Epithelial cell of prostate (primary cell): ENCODE measurements at regions not wholly inside any gene's neighbourhood (a gene's known extent, or its start where the extent isn't known, plus 50 kb on each side); places are given as distances from the start of the nearest gene placed in this dataset.

Source experiments
- DNase-seq: peaks from one replicate; pipeline ENCODE4 v3.0.0-alpha.2; 2011; ENCODE audit warnings: low read depth, low spot score
- H3K27ac ChIP-seq: fragments of 450-650 bp; 2 replicates; pipeline ENCODE4 v1.5.1; 2017; ENCODE audit warnings: mild to moderate bottlenecking

- no peak for DNase-seq
- no peak overlapping the region for H3K27ac ChIP-seq
Measured at GRCh38 chr6:71577766-71578165, 289.2 kb downstream of the OGFRL1 start.

DNA sequence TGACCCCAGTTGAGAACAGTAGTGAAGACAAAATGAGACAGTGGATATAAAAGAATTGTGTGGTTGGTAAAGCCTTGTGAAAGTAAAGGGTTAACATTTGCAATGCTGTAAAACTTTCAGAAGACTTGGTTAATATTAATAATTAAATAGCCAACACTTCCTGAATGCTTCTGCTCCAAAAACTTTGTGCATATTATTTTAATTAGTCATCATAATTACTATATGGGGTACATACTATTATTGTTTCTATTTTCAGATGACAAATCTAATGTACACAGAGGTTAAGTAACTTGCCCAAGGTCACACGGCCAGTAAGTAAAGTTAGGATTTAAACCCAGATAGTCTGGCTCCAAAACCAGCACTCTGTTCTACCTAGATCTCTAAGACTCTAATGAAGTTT lies 291.3 kb downstream of the OGFRL1 start:
- DNase-seq: no peak

DNA sequence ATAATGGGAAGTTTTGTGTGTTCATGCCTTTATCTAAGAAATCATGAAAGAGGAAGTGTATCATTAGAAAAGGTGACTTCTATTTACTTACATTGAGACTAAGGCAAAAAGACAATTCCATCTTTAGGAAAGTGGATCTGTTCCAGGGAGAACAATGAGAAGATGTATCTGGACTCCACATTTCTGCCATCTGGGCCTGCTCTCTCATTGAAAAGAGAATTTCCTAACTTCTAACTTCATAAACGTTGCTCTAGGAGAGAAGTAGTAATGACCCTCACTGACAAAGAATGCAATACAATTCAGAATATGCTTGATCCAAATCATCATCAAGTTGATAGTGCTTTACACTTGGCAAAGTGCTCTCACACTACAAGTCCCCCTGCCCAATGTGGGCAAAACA lies 294.2 kb downstream of the OGFRL1 start:
- no peak for DNase-seq
- no peak overlapping the region for H3K27ac ChIP-seq

More for the DNA sequence above, 291.3 kb downstream of the OGFRL1 start:
- no peak overlapping the region for H3K27ac ChIP-seq

DNA sequence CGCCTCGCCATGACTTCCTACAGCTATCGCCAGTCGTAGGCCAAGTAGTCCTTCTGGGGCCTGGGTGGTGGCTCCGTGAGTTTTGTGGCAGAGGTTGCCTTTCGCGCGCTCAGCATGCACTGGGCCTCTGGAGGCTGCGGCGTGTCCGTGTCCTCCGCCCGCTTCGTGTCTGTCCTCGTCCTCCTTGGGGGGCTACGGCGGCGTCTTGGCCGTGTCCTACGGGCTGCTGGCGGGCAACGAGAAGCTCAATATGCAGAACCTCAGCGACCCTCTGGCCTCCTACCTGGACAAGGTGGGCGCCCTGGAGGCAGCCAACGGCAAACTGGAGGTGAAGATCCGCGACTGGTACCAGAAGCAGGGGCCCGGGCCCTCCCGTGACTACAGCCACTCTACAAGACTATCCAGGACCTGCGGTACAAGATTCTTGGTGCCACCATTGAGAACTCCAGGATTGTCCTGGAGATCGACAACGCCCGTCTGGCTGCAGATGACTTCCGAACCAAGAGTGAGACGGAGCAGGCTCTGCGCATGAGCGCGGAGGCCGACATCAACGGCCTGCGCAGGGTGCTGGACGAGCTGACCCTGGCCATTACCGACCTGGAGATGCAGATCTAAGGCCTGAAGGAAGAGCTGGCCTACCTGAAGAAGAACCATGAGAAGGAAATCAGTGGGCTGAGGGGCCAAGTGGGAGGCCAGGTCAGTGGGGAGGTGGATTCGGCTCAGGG lies 296.3 kb downstream of the OGFRL1 start:
- no peak for DNase-seq
- no peak overlapping the region for H3K27ac ChIP-seq

GRCh38 chr6:71585472-71585871 lies 296.9 kb downstream of the OGFRL1 start:
- H3K27ac ChIP-seq: no peak overlapping the region
- no peak for DNase-seq

DNA sequence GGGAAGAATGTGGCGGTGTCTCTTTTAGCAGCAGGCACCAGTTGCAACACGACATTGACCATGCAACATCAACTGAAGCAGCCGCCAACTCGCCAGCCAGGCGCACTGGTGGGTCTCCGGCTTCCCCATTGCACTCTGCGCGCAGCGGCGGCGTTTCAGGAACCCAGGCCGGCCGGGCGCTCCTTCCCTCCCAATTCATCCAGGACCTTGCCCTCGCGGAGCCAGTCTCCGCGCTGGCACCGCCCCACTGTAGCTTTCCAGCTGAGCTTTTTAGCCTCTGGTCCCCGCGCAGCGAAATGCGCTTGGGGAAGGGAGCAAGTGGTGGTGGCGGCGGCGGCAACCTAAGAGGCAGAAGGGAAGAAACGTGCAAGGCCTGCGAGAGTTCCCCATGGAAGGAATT lies 297.9 kb upstream of the RIMS1 start:
- no peak overlapping the region for H3K27ac ChIP-seq
- no peak for DNase-seq

- no peak for DNase-seq
- no peak overlapping the region for H3K27ac ChIP-seq
Measured at GRCh38 chr6:71589254-71589653, 297.1 kb upstream of the RIMS1 start.

DNA sequence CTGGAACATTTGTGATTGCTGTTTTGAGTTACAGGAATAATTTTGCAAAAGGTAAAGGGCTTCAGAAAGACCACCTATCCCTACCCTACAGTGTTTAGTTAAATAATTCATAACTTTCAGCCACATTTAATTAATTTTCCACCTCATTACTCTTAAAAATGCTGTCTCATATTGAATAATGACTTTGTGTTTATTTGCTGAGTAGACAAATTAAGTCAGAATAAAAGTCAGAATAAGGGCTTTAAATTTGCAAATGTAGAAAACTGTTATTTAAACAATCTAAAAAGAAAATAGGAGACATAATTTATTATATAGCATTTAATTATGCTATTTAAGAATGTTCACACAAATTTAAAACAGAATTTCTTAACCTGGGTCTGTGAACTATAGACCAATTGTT lies 293.7 kb upstream of the RIMS1 start:
- no peak overlapping the region for H3K27ac ChIP-seq
- no peak for DNase-seq

DNA sequence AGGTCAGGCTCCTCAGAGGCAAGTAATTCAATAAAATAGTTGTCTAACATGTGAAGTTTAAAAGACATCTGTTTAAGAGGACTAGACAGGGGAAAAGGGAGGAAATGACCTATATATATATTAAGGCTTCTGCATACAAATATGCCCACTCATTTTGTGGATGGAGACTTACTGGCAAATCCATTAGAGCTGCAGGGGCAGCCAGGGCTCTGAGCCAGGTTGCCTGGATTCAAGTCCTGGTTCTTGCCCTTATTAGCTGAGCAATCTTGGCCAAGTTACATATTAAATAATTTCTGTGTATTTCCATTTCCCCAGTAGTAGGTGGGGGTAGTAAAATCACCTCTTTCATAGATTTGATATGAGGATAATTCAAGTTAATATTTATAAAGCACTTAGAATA lies 287.0 kb upstream of the RIMS1 start:
- no peak overlapping the region for H3K27ac ChIP-seq
- DNase-seq: no peak

DNA sequence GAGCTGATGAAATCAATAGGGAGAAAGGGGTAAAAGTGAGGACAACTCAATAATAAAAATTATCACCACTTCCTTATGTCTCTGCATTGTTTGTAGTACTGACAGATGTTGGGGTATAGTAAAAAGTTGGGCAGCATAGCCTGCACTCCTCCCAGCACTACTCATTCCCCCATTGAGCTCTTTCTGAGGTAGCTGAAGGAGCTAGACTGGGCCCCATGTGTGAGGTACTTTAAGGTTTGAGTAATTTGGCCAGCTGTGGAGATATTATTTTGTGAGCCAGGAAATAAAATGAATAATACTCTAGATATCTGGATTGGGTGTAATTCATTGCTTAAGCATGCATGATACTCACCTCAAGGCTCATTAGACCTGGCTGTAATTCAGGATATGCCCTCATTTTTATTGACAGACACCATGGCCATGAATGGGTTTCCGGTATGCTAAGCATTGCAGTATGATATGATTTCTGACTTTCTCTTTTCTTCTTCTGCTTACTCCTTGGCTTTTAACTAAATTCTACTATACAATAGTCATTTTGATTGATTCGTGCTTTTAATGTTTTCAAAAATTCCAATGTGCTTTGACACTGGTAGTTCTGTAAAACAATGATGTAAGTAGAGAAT lies 283.9 kb upstream of the RIMS1 start:
- peak overlapping the region; percentile 72 for H3K27ac ChIP-seq
- DNase-seq: peak; percentile 69

- no peak for DNase-seq
- H3K27ac ChIP-seq: peak overlapping the region; percentile 72
Measured at GRCh38 chr6:71603021-71603420, 283.3 kb upstream of the RIMS1 start.

- DNase-seq: peak; percentile 48
- peak overlapping the region; percentile 12 for H3K27ac ChIP-seq
Measured at GRCh38 chr6:71608646-71609045, 277.7 kb upstream of the RIMS1 start.

DNA sequence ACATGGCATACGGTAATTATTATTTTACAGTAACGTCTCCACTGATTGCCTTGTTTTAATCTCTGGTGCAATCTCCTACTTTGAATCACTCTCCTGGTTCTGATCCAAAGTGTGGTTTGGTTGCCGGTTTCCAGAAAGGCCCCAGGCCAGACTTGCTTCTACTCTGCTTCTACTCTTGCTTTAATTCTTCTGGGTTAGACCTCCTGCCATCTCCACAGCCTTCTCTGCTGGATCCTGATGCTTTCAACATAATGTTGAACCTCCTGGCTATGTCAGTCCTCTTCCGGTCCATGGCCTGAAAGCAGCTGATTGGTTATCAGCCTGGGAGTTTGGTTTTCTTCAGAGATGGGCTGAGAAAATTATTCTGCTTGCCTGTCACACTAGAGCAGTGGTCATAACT lies 266.5 kb upstream of the RIMS1 start:
- no peak overlapping the region for H3K27ac ChIP-seq
- no peak for DNase-seq

DNA sequence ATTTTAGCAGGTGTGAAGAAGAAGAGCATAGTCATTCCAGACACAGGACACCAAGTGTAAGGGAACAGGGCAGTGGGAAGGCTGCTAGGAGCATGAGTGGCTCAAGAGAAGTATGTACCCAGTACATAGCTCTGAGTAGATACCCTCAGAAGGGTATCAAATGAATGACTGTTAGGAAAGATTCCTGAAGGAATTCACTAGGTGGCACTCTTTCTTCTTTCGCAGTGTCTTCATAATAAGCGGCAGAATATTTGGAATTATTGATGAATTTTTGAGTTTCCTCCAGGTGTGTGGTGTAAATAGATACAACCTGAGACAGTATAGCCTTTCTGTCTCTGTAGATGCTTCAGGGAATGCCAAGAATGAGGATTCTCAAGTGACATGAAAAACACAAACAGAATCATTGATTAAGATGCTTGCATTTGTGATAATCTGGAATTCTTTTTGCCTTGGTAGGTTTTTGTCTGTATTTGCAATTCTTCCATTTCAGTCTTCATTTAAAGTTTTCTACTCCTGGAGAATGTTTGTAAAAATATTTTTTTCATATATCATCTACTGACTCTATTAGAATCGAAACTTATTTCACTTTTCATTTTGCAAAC lies 264.3 kb upstream of the RIMS1 start:
- DNase-seq: no peak
- no peak overlapping the region for H3K27ac ChIP-seq

DNA sequence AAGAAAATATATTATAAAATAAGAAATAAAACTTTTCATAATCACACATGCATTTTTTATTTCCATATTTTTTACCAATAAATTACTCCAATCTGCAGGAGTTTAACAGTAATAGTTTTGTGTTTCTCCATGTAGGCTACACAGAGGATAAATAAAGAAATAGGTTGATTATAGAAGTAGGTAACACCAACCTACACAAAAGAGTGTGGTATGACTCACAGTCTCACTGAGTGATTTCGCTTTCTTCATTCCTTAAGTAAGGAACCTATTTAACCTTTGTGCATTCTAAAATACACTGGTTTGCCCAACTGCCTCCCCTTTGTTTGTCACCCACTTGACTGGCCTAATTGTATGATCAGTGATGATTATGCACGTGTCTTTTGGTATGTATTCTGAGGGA lies 244.2 kb upstream of the RIMS1 start:
- H3K27ac ChIP-seq: no peak overlapping the region
- DNase-seq: no peak

GRCh38 chr6:71642793-71643192 lies 243.6 kb upstream of the RIMS1 start:
- H3K27ac ChIP-seq: no peak overlapping the region
- no peak for DNase-seq

- no peak for DNase-seq
- no peak overlapping the region for H3K27ac ChIP-seq
Measured at GRCh38 chr6:71645299-71645698, 241.1 kb upstream of the RIMS1 start.

GRCh38 chr6:71649915-71650314 lies 236.4 kb upstream of the RIMS1 start:
- DNase-seq: no peak
- no peak overlapping the region for H3K27ac ChIP-seq

GRCh38 chr6:71651636-71652035 lies 234.7 kb upstream of the RIMS1 start:
- H3K27ac ChIP-seq: no peak overlapping the region
- DNase-seq: no peak

DNA sequence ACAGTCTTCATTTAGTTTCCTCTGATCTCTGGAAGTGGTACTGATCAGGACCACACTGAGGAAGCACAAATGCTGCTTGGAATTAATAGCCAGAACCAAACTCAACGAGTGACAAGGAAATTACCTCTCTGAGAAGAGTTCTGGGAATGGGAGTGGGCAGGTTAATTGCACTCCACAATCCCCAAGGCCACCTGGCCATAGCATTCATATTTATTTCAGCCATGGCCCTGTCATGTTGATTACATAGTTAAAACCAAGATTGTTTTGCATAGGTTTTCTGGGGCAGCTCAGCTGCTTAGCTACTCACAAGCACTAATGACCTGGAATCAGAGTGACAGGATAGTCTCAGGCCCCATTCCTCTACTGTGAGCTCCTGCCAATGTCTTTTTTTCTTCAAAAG lies 230.2 kb upstream of the RIMS1 start:
- no peak for DNase-seq
- H3K27ac ChIP-seq: no peak overlapping the region

- no peak for DNase-seq
- H3K27ac ChIP-seq: no peak overlapping the region
Measured at GRCh38 chr6:71665931-71666330, 220.4 kb upstream of the RIMS1 start.

GRCh38 chr6:71672876-71673275 lies 213.5 kb upstream of the RIMS1 start:
- no peak for DNase-seq

More at GRCh38 chr6:71672876-71673275, 213.5 kb upstream of the RIMS1 start:
- H3K27ac ChIP-seq: no peak overlapping the region
